IMR-90 (cell line): ENCODE measurements at regions not wholly inside any gene's neighbourhood (a gene's known extent, or its start where the extent isn't known, plus 50 kb on each side); places are given as distances from the start of the nearest gene placed in this dataset.
"Not testable (repeated sequence)": the region's sequence is repeated elsewhere in the genome, so short reads cannot be mapped to it uniquely, and the experiment has no call there.

ENCODE experiments used
- ATAC-seq: fragments of 200-7000 bp; cut with Tn5 transposase; 2 replicates; pipeline ENCODE4 v1.9.1; 2020; ENCODE audit warnings: low read depth, mild to moderate bottlenecking, moderate library complexity
- BruUV-seq: library from RNA; stranded (reverse); fragments of 400-500 nt; replicated peaks from 2 replicates; lab custom pipeline; 2021; lab: Mats Ljungman, UMichigan
- CTCF ChIA-PET: fragments of 300-600 bp; formaldehyde crosslinking; extraction: SDS; loops from one replicate; lab custom pipeline; 2021; ENCODE audit warnings: antibody characterized with exemption; lab: Yijun Ruan, JAX
- POLR2A ChIA-PET: fragments of 300-600 bp; sonication (Branson Sonifier 250); formaldehyde crosslinking; loops from one replicate; lab custom pipeline; 2022; ENCODE audit warnings: antibody characterized with exemption; ENCODE audit not compliant: unreplicated experiment; lab: Charles Lee
- DNase-seq: peaks from one replicate; pipeline ENCODE4 v3.0.0; 2013
- H2AFZ ChIP-seq: replicated peaks from 2 replicates; pipeline ENCODE3; 2013; ENCODE audit warnings: low read length, mild to moderate bottlenecking; ENCODE audit not compliant: poor library complexity
- H2AK5ac ChIP-seq: 2 replicates; pipeline ENCODE4 v1.6.1; 2013; ENCODE audit warnings: low read depth, low read length, inconsistent platforms
- H2AK9ac ChIP-seq: replicated peaks from 2 replicates; pipeline ENCODE3; 2013; ENCODE audit warnings: mild to moderate bottlenecking, low read depth, low read length, moderate library complexity; ENCODE audit not compliant: poor library complexity
- H2BK120ac ChIP-seq: 2 replicates; pipeline ENCODE4 v1.6.1; 2013; ENCODE audit warnings: low read depth, low read length, inconsistent platforms
- H2BK15ac ChIP-seq: 3 replicates; pipeline ENCODE4 v1.6.1; 2013; ENCODE audit warnings: low read depth, low read length, inconsistent platforms
- H2BK20ac ChIP-seq: 2 replicates; pipeline ENCODE4 v1.6.1; 2013; ENCODE audit warnings: low read depth, mild to moderate bottlenecking, inconsistent platforms, low read length, moderate library complexity
- H2BK5ac ChIP-seq: 2 replicates; pipeline ENCODE4 v1.6.1; 2013; ENCODE audit warnings: mild to moderate bottlenecking, low read depth, low read length, inconsistent platforms; ENCODE audit not compliant: poor library complexity, severe bottlenecking
- H3K14ac ChIP-seq: replicated peaks from 2 replicates; pipeline ENCODE4 v1.6.1; 2013; ENCODE audit warnings: low read depth, low read length, inconsistent platforms
- H3K18ac ChIP-seq: 2 replicates; pipeline ENCODE4 v1.6.1; 2013; ENCODE audit warnings: low read depth, low read length, control low read depth
- H3K23ac ChIP-seq: 2 replicates; pipeline ENCODE4 v1.6.1; 2013; ENCODE audit warnings: low read depth, low read length, inconsistent platforms
- H3K27ac ChIP-seq: 2 replicates; pipeline ENCODE4 v1.5.1; 2013; ENCODE audit warnings: mild to moderate bottlenecking, control low read depth, low read length; ENCODE audit not compliant: insufficient read depth
- H3K27me3 ChIP-seq: 2 replicates; pipeline ENCODE4 v1.6.1; 2013; ENCODE audit warnings: low read length; ENCODE audit not compliant: control insufficient read depth, insufficient read depth
- H3K36me3 ChIP-seq: 2 replicates; pipeline ENCODE4 v1.6.1; 2013; ENCODE audit warnings: low read length, mixed read lengths; ENCODE audit not compliant: control insufficient read depth, insufficient read depth
- H3K4ac ChIP-seq: 2 replicates; pipeline ENCODE4 v1.6.1; 2013; ENCODE audit warnings: low read depth, low read length, inconsistent platforms
- H3K4me1 ChIP-seq: 2 replicates; pipeline ENCODE4 v1.6.1; 2013; ENCODE audit warnings: low read length, mixed read lengths; ENCODE audit not compliant: control insufficient read depth, insufficient read depth
- H3K4me2 ChIP-seq: 2 replicates; pipeline ENCODE4 v1.6.1; 2013; ENCODE audit warnings: low read depth, mild to moderate bottlenecking, control low read depth, low read length, moderate library complexity
- H3K4me3 ChIP-seq: 2 replicates; pipeline ENCODE4 v1.5.1; 2013; ENCODE audit warnings: low read depth, mild to moderate bottlenecking, control low read depth, low read length, moderate library complexity; ENCODE audit not compliant: insufficient read depth
- H3K56ac ChIP-seq: 2 replicates; pipeline ENCODE4 v1.6.1; 2013; ENCODE audit warnings: low read length, inconsistent platforms; ENCODE audit not compliant: insufficient read depth; ENCODE audit errors: extremely low read depth
- H3K79me1 ChIP-seq, 2 experiments: 2 replicates each; pipeline ENCODE4 v1.6.1; 2013; ENCODE audit warnings: low read length in 2 of 2, inconsistent platforms in 1 of 2, low read depth in 1 of 2
- H3K9ac ChIP-seq: 2 replicates; pipeline ENCODE4 v1.6.1; 2013; ENCODE audit warnings: low read depth, low read length, control low read depth
- H3K9me1 ChIP-seq: 2 replicates; pipeline ENCODE4 v1.6.1; 2013; ENCODE audit warnings: low read length, inconsistent platforms; ENCODE audit not compliant: insufficient read depth
- H3K9me3 ChIP-seq: 2 replicates; pipeline ENCODE4 v1.6.1; 2013; ENCODE audit warnings: low read length; ENCODE audit not compliant: control insufficient read depth, insufficient read depth
- H4K20me1 ChIP-seq: 2 replicates; pipeline ENCODE4 v1.6.1; 2013; ENCODE audit warnings: low read length, inconsistent platforms; ENCODE audit not compliant: insufficient read depth
- H4K5ac ChIP-seq: 2 replicates; pipeline ENCODE4 v1.6.1; 2013; ENCODE audit warnings: mild to moderate bottlenecking, low read depth, low read length, control low read depth
- H4K8ac ChIP-seq, 2 experiments: 2 replicates each; pipeline ENCODE4 v1.6.1; 2013; ENCODE audit warnings: low read depth in 2 of 2, low read length in 2 of 2, control low read depth in 1 of 2, inconsistent platforms in 1 of 2
- H4K91ac ChIP-seq: 2 replicates; pipeline ENCODE4 v1.6.1; 2013; ENCODE audit warnings: low read depth, low read length, inconsistent platforms; ENCODE audit not compliant: insufficient read depth
- whole genome bisulfite sequencing, 2 experiments: methylation state at CpG; one replicate each; pipeline versions ENCODE4 v1.1.5 to v1.1.7; 2013; ENCODE audit warnings: missing lambda C conversion rate in 2 of 2; ENCODE audit not compliant: insufficient read length in 1 of 2; ENCODE audit errors: extremely low coverage in 2 of 2; 5-methylcytosine and 5-hydroxymethylcytosine counted together
- dilution Hi-C: fragments of 300-500 bp; cut with HindIII; formaldehyde crosslinking; loops from one replicate; pipeline ENCODE4 v1.14.3; 2018; ENCODE audit warnings: low sequenced_read_pairs; ENCODE audit not compliant: unreplicated experiment
- in situ Hi-C: fragments of 300-500 bp; cut with MboI; formaldehyde crosslinking; loops from 3 replicates; pipeline ENCODE4 v1.14.3; 2019; ENCODE audit warnings: low sequenced_read_pairs, inconsistent platforms, mixed read lengths
- intact Hi-C: fragments of 100-400 bp; cut with micrococcal nuclease; formaldehyde crosslinking; loops from 2 replicates; pipeline ENCODE4 v1.10.0; 2022

GRCh38 chr19:28689464-28689863, 523.5 kb downstream of the UQCRFS1 start:
- H3K4me2 ChIP-seq, H3K36me3 ChIP-seq, H3K18ac ChIP-seq, H3K56ac ChIP-seq, H3K4me1 ChIP-seq, H4K20me1 ChIP-seq, H3K4ac ChIP-seq, H4K91ac ChIP-seq, H2BK5ac ChIP-seq, H2BK15ac ChIP-seq, H3K9ac ChIP-seq, H2BK120ac ChIP-seq, H3K79me1 ChIP-seq, H3K23ac ChIP-seq, H3K9me1 ChIP-seq, intact Hi-C loops, H3K27me3 ChIP-seq, BruUV-seq, CTCF ChIA-PET, H2BK20ac ChIP-seq, ATAC-seq, H3K4me3 ChIP-seq, H4K8ac ChIP-seq, H2AK5ac ChIP-seq, H3K9me3 ChIP-seq, H2AFZ ChIP-seq, H3K14ac ChIP-seq, H3K27ac ChIP-seq, H4K5ac ChIP-seq, in situ Hi-C loops, DNase-seq, dilution Hi-C loops, POLR2A ChIA-PET, H2AK9ac ChIP-seq: not testable (repeated sequence)
- WGBS, 2 experiments = no CpG with 5 or more reads among the region's 7 CpGs
